Astrocyte (in vitro differentiated cells and primary cell): ENCODE measurements at regions not wholly inside any gene's neighbourhood (a gene's known extent, or its start where the extent isn't known, plus 50 kb on each side); places are given as distances from the start of the nearest gene placed in this dataset.

Experiments
- EZH2 ChIP-seq: IDR thresholded peaks from 2 replicates; pipeline ENCODE4 v1.6.1; 2012; ENCODE audit warnings: mild to moderate bottlenecking, low read length, inconsistent platforms; ENCODE audit not compliant: insufficient read depth
- TF ChIP-seq, protein P1 (sequence below): IDR thresholded peaks from 2 replicates; pipeline ENCODE4 v1.5.1; 2011; ENCODE audit warnings: low read depth, mild to moderate bottlenecking, inconsistent platforms, low read length, moderate library complexity; ENCODE audit not compliant: insufficient read depth

DNA sequence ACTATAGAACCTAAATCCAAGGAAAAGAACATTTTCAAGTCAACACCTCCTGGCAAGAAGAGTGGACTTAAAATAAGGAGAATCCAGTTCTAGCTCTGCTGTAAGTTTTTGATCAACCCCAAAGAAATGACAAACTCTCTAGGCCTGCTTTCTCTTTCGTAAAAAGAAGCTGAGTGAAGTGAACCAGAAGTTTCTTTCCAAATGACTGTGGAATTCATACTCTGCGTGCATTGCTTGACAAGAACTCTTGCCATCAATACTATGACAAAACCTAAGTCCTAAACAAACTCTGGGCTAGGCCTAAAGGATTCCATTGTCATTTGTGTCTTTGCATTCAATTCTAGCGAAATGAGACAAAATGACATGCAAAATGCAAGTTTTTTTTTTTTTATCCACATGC, 187.5 kb upstream of the SOX9 start:
- TF ChIP-seq, protein P1, sequence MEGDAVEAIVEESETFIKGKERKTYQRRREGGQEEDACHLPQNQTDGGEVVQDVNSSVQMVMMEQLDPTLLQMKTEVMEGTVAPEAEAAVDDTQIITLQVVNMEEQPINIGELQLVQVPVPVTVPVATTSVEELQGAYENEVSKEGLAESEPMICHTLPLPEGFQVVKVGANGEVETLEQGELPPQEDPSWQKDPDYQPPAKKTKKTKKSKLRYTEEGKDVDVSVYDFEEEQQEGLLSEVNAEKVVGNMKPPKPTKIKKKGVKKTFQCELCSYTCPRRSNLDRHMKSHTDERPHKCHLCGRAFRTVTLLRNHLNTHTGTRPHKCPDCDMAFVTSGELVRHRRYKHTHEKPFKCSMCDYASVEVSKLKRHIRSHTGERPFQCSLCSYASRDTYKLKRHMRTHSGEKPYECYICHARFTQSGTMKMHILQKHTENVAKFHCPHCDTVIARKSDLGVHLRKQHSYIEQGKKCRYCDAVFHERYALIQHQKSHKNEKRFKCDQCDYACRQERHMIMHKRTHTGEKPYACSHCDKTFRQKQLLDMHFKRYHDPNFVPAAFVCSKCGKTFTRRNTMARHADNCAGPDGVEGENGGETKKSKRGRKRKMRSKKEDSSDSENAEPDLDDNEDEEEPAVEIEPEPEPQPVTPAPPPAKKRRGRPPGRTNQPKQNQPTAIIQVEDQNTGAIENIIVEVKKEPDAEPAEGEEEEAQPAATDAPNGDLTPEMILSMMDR, result no peak
- TF ChIP-seq EZH2, result no peak
